AG10803 (cell line): ENCODE measurements at regions not wholly inside any gene's neighbourhood (a gene's known extent, or its start where the extent isn't known, plus 50 kb on each side); places are given as distances from the start of the nearest gene placed in this dataset.
"Not testable (repeated sequence)": the region's sequence is repeated elsewhere in the genome, so short reads cannot be mapped to it uniquely, and the experiment has no call there.

ENCODE experiments used
- DNase-seq: peaks from one replicate; pipeline ENCODE4 v3.0.0; 2010; ENCODE audit warnings: low read depth
- H3K4me3 ChIP-seq: 2 replicates; pipeline ENCODE4 v1.5.1; 2011; ENCODE audit warnings: mild to moderate bottlenecking, low read length, control low read depth
- TF ChIP-seq, protein P1 (sequence below): conservative IDR thresholded peaks from 2 replicates; pipeline ENCODE4 v1.5.1; 2011; ENCODE audit warnings: mild to moderate bottlenecking, low read length, control low read depth, inconsistent platforms

DNA sequence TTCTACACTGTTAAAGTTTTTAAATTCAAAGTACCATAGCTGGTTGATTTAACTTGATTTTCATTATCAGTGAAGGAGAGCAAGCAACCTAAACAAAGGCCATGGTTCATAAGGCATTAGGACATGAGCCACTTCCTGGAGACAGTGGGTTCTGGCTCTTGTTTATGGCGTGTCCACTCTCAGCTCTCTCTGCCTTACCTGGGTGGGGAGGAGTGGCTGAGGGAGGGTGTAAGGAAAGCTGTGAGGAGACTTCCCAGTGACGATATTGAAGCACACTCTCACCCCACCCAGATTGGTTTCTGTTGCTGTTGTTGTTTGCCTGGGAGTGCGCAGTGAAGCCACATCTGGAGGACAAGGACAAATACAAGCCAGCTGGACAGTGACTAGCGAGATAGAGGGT, 365.3 kb upstream of the FZD8 start:
- no peak for DNase-seq
- TF ChIP-seq, protein P1, sequence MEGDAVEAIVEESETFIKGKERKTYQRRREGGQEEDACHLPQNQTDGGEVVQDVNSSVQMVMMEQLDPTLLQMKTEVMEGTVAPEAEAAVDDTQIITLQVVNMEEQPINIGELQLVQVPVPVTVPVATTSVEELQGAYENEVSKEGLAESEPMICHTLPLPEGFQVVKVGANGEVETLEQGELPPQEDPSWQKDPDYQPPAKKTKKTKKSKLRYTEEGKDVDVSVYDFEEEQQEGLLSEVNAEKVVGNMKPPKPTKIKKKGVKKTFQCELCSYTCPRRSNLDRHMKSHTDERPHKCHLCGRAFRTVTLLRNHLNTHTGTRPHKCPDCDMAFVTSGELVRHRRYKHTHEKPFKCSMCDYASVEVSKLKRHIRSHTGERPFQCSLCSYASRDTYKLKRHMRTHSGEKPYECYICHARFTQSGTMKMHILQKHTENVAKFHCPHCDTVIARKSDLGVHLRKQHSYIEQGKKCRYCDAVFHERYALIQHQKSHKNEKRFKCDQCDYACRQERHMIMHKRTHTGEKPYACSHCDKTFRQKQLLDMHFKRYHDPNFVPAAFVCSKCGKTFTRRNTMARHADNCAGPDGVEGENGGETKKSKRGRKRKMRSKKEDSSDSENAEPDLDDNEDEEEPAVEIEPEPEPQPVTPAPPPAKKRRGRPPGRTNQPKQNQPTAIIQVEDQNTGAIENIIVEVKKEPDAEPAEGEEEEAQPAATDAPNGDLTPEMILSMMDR: no peak
- H3K4me3 ChIP-seq: no peak overlapping the region

DNA sequence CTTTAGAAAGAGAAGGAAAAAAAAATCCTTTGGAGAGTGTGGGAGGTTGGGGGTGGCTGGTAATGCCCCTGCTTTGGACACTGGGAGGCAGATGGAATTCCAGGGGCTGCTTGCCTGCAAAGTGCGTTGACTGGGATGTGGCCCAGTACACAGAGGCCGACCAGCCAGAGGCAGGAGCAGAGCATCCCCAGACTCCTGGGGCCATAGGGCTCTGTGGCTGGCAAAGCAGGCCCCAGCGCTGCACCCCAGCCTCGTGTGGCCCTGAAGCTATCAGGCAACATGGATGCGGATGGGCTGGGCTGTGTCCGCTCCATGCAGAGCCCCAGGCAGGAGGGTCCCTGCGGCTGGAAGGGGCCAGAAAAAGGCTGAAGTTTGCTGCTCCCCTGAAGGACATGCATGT, 361.6 kb upstream of the FZD8 start:
- H3K4me3 ChIP-seq: no peak overlapping the region
- TF ChIP-seq, protein P1: no peak
- no peak for DNase-seq

DNA sequence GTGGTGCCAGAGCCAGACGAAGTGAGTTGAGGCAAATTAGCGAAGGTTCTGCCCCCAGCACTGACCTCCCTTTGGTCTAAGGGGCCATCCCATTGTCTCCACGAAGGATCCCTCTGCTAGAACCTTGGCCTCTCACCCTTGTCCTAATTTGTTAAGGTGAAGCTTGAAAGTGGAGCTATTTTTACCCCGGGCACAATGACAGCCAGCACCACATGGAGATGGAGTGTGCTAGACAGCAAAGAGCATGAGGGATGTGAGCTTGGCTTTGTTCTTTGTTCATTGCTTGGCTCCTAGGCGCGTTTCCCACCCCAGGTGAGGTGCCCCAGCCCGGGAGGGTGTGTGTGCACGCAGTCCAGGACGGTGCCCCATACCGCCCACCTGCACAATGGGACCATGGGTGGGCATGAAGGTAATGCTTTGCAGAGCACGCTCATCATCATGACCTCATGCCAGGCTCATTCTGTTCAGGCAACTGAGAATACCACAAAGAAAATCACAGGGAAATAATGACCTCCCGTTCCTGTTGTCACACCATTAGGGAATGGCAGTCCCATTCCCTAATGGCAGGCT, 361.0 kb upstream of the FZD8 start:
- TF ChIP-seq, protein P1: no peak
- no peak for DNase-seq
- no peak overlapping the region for H3K4me3 ChIP-seq

DNA sequence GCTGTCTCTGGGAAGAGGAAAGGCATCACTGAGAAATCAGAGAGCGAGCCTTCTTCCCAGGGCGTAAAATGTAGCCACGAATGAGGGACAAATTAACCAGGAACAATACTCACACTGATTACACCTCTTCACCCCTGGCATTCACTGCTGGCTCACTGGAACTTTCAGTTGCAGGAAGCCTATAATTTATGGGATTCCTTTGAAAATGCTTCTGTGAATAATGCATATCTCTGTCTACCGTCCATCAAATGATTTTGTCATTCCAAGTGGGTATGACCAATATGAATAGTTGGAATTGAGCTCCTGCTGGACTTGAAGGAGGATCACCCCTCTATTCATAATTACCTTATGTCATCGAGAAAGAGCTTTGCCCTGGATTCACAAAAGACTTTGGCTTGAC, 360.3 kb upstream of the FZD8 start:
- H3K4me3 ChIP-seq: no peak overlapping the region
- TF ChIP-seq, protein P1: no peak
- DNase-seq: no peak

DNA sequence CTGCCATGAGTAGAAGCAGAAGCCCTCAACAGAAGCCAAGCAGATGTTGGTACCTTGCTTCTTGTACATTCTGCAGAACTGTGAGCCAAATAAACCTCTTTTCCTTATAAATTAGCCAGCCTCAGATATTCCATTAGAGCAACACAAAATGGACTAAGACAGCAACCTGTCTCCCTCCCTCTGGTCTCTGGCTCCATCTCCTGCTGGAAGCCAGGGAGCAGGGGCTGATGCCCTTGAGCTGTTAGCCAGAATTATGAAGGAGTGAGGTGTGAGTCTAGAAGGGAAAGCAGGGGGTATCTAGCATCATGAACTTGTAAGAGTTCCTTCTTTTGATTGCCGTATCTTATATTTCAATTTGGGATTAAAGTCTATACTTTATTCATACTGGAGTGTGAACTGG, 358.7 kb upstream of the FZD8 start:
- DNase-seq, H3K4me3 ChIP-seq: not testable (repeated sequence)
- TF ChIP-seq, protein P1: peak; percentile 9; the same call in 1 of the 2 replicates

DNA sequence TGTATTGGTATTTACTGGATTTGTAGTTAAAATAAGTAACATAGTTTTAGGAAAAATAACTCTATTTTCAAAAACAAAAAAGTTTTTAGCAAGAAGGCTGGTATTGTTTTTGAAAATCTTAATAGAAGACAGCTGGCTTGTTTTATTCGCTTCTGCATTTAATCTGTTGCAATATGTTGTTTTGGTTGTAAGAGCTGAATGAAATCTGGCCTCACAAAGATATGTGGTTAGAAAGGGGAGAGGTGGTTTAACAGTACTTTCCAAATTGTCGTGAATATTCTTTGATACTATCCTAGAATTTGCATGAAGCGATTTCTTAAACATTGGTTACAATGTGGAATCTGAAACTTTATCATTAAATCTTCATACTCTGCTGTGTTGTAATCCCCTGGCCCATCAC, 355.9 kb upstream of the FZD8 start:
- H3K4me3 ChIP-seq: no peak overlapping the region
- TF ChIP-seq, protein P1: no peak
- DNase-seq: peak; percentile 75

DNA sequence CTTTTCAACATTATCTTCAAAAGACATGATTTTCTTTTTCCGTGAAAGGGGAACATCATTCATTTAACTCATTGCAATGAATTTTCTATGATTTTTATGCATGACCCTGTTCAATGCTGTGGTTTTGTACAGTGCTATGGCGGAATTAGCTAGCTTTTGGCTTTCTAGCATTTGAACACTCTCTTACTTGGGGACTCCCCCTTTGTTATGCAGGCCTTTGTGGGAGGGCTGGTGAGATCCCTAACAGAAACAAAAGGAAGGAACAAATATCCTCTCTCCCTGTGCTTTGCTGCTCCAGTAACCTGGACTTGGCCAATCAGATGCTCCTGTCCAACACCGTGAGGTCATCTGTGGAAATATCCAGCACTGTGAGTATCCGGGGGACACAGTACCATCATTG, 353.4 kb upstream of the FZD8 start:
- DNase-seq: no peak
- H3K4me3 ChIP-seq: no peak overlapping the region
- TF ChIP-seq, protein P1: no peak
